NT2/D1 (cell line): ENCODE measurements at regions not wholly inside any gene's neighbourhood (a gene's known extent, or its start where the extent isn't known, plus 50 kb on each side); places are given as distances from the start of the nearest gene placed in this dataset.

Source experiments
- YY1 ChIP-seq: IDR thresholded peaks from 2 replicates; pipeline ENCODE4 v1.6.1; 2011; ENCODE audit not compliant: insufficient read length, insufficient read depth
- ZNF274 ChIP-seq: IDR thresholded peaks from 2 replicates; pipeline ENCODE4 v1.6.1; 2011; ENCODE audit warnings: mild to moderate bottlenecking, low read depth, low read length

GRCh38 chr19:30682146-30682998 is 310.2 kb downstream of the ZNF536 start:
- no peak for TF ChIP-seq ZNF274
- no peak for TF ChIP-seq YY1
